ENCODE measurements at regions not wholly inside any gene's neighbourhood (a gene's known extent, or its start where the extent isn't known, plus 50 kb on each side); places are given as distances from the start of the nearest gene placed in this dataset.

DNA sequence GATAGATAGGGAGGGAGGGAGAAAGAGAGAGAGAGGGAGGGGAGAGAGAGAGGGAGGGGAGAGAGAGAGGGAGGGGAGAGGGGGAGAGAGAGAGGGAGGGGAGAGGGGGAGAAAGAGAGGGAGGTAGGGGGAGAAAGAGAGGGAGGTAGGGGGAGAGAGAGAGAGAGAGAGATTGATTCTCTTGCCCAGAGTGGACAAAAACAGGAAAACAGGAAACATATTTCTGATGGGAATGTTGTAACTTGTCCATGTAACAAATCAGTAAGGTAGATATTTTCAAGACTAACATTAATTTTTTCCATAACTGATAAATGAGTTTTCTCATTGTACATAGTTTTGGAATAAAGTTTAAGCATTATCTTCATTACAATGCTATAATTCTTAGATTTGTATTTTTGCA is 811.7 kb upstream of the GRAMD2B start:
- no peaks in the 10 kb centered on the region for H3K9me3 ChIP-seq (ENCODE audit: low read length)
- no peak overlapping the region for H3K9ac ChIP-seq (ENCODE audit: low read length)
- no peak overlapping the region for H2AFZ ChIP-seq (ENCODE audit: low read length)
- no peak overlapping the region for H3K4me3 ChIP-seq (ENCODE audit: low read length)
- TF ChIP-seq EZH2 (IDR thresholded peaks at IDR 0.05; ENCODE audit: low read length, unreplicated experiment) = no peak
- TF ChIP-seq CTCF (conservative IDR thresholded peaks at IDR 0.05; ENCODE audit: low read depth, low read length) = no peak
- TF ChIP-seq EZH2phosphoT487 (IDR thresholded peaks at IDR 0.05; ENCODE audit: borderline replicate concordance, low read length) = no peak
- H3K79me2 ChIP-seq (ENCODE audit: low read length) = no peaks in the 10 kb centered on the region
- no peaks in the 10 kb centered on the region for H3F3A ChIP-seq (ENCODE audit: low read length, unreplicated experiment)
- DNase-seq (no peak), ATAC-seq (no peak)
- H3K36me3 ChIP-seq (ENCODE audit: low read depth, low read length) = no peaks in the 10 kb centered on the region
- ChIA-PET CTCF (no interaction called here), POLR2A (ENCODE audit: unreplicated experiment) (no interaction called here)
- H3K27me3 ChIP-seq (ENCODE audit: low read length) = no peaks in the 10 kb centered on the region
- BruUV-seq (replicated peaks) = no TSS peak
- intact Hi-C loops (cut with micrococcal nuclease) = no loop called here
- no peaks in the 10 kb centered on the region for H3K4me1 ChIP-seq (ENCODE audit: insufficient read depth, low read length)
- no peaks in the 10 kb centered on the region for H3K9me2 ChIP-seq (replicated peaks; ENCODE audit: low read length)
- no peak overlapping the region for H3K4me2 ChIP-seq (ENCODE audit: low read length)
- no peak overlapping the region for H3K27ac ChIP-seq (ENCODE audit: low read length)
- no peaks in the 10 kb centered on the region for H4K20me1 ChIP-seq (ENCODE audit: low read length)

DNA sequence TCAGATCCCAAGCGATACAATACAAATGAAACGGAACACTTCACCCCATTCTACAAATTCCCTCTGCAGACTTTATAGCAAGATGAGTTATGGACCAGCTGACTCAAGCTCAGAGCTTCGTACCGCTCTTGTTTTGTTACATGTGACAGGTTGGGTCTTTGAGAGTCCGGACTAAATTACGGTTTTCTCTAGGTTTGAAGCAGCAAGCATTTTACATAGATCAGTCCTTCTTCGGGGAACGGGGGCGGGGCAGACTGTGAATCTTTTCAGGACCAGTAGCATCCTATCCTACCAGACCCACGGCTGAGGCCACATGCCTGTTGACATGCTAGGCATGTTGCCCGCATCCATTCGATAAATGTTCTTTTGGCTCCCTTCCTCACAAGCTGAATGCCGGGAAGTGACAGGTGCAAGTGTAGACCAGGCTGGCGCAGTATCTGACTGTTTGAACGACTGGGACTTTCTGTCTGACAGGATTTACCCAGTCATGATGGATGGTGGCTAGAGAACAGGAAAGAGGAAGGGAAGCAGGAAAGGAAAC is 811.0 kb upstream of the GRAMD2B start:
- intact Hi-C loops (cut with micrococcal nuclease) = no loop called here
- H3K4me2 ChIP-seq (ENCODE audit: low read length) = no peak overlapping the region
- H3F3A ChIP-seq (ENCODE audit: low read length, unreplicated experiment) = no peaks in the 10 kb centered on the region
- H3K9me2 ChIP-seq (replicated peaks; ENCODE audit: low read length) = no peaks in the 10 kb centered on the region
- H3K36me3 ChIP-seq (ENCODE audit: low read depth, low read length) = no peaks in the 10 kb centered on the region
- H3K79me2 ChIP-seq (ENCODE audit: low read length) = no peaks in the 10 kb centered on the region
- CTCF ChIA-PET = no interaction called here
- no peaks in the 10 kb centered on the region for H3K9me3 ChIP-seq (ENCODE audit: low read length)
- ATAC-seq (no peak), DNase-seq (no peak)
- POLR2A ChIA-PET (ENCODE audit: unreplicated experiment) = no interaction called here
- no peak for TF ChIP-seq CTCF (conservative IDR thresholded peaks at IDR 0.05; ENCODE audit: low read depth, low read length)
- TF ChIP-seq EZH2 (IDR thresholded peaks at IDR 0.05; ENCODE audit: low read length, unreplicated experiment) = no peak
- no peak for TF ChIP-seq EZH2phosphoT487 (IDR thresholded peaks at IDR 0.05; ENCODE audit: borderline replicate concordance, low read length)
- no peak overlapping the region for H2AFZ ChIP-seq (ENCODE audit: low read length)
- H3K27ac ChIP-seq (ENCODE audit: low read length) = no peak overlapping the region
- H3K27me3 ChIP-seq (ENCODE audit: low read length) = no peaks in the 10 kb centered on the region
- H3K4me3 ChIP-seq (ENCODE audit: low read length) = no peak overlapping the region
- H4K20me1 ChIP-seq (ENCODE audit: low read length) = no peaks in the 10 kb centered on the region
- H3K4me1 ChIP-seq (ENCODE audit: insufficient read depth, low read length) = no peaks in the 10 kb centered on the region
- no TSS peak for BruUV-seq (replicated peaks)
- H3K9ac ChIP-seq (ENCODE audit: low read length) = no peak overlapping the region

GRCh38 chr5:125612776-125613175 is 810.4 kb upstream of the GRAMD2B start:
- Histone ChIP-seq H3K4me3 (ENCODE audit: low read length) (no peak overlapping the region), H3K36me3 (ENCODE audit: low read depth, low read length) (no peaks in the 10 kb centered on the region), H3K9ac (ENCODE audit: low read length) (no peak overlapping the region), H2AFZ (ENCODE audit: low read length) (no peak overlapping the region), H3K79me2 (ENCODE audit: low read length) (no peaks in the 10 kb centered on the region), H4K20me1 (ENCODE audit: low read length) (no peaks in the 10 kb centered on the region), H3K27me3 (ENCODE audit: low read length) (no peaks in the 10 kb centered on the region), H3F3A (ENCODE audit: low read length, unreplicated experiment) (no peaks in the 10 kb centered on the region), H3K27ac (ENCODE audit: low read length) (no peak overlapping the region), H3K4me1 (ENCODE audit: insufficient read depth, low read length) (no peaks in the 10 kb centered on the region), H3K9me3 (ENCODE audit: low read length) (no peaks in the 10 kb centered on the region), H3K9me2 (replicated peaks; ENCODE audit: low read length) (no peaks in the 10 kb centered on the region), H3K4me2 (ENCODE audit: low read length) (no peak overlapping the region)
- intact Hi-C loops (cut with micrococcal nuclease) = no loop called here
- BruUV-seq (replicated peaks) = no TSS peak
- POLR2A ChIA-PET (ENCODE audit: unreplicated experiment) = no interaction called here
- CTCF ChIA-PET = no interaction called here
- TF ChIP-seq EZH2 (IDR thresholded peaks at IDR 0.05; ENCODE audit: low read length, unreplicated experiment) (no peak), CTCF (conservative IDR thresholded peaks at IDR 0.05; ENCODE audit: low read depth, low read length) (no peak), EZH2phosphoT487 (IDR thresholded peaks at IDR 0.05; ENCODE audit: borderline replicate concordance, low read length) (no peak)
- ATAC-seq = no peak
- no peak for DNase-seq
